ENCODE measurements at regions not wholly inside any gene's neighbourhood (a gene's known extent, or its start where the extent isn't known, plus 50 kb on each side); places are given as distances from the start of the nearest gene placed in this dataset.

GRCh38 chr7:97635622-97636021, 96.3 kb upstream of the TAC1 start:
- no peak overlapping the region for H3K4me3 ChIP-seq (ENCODE audit: low read depth, low read length)
- no peak for TF ChIP-seq CTCF (conservative IDR thresholded peaks at IDR 0.05; ENCODE audit: low read depth, low read length)
- DNase-seq (ENCODE audit: low read depth): no peak

GRCh38 chr7:97639036-97639435, 92.8 kb upstream of the TAC1 start:
- no peak overlapping the region for H3K4me3 ChIP-seq (ENCODE audit: low read depth, low read length)
- TF ChIP-seq CTCF (conservative IDR thresholded peaks at IDR 0.05; ENCODE audit: low read depth, low read length): no peak
- no peak for DNase-seq (ENCODE audit: low read depth)

DNA sequence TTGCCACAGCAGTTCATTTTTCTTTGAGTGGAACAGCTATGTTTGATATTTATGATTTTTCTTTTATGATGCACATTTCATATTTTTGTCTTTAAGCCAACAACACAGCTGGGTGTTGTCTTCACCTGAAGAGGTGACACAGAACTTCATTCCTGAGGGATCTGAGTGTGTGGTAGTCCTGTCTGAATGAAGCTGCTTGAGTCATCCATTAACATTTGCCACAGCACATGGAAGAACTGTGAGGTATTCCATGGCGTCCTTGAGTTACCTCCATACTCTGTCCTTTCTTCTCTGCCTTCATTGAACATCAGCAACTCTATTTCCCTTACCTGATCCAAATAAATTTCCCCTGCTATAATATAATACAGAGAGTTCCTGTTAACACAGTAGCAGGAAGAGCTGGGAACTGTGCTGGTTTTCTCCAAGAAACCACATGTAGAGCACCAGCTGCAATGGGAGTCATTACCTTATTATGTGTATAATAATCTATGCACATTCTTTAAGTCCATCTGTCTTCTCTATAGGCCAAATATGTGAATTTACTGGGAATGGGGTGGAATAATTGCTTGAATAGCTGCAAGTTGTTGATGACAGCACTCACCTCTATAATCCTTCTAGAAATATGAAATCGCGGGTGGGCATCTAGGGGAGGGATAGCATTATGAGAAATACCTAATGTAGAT, 72.4 kb upstream of the TAC1 start:
- DNase-seq (ENCODE audit: low read depth): no peak
- H3K4me3 ChIP-seq (ENCODE audit: low read depth, low read length): no peak overlapping the region
- no peak for TF ChIP-seq CTCF (conservative IDR thresholded peaks at IDR 0.05; ENCODE audit: low read depth, low read length)

DNA sequence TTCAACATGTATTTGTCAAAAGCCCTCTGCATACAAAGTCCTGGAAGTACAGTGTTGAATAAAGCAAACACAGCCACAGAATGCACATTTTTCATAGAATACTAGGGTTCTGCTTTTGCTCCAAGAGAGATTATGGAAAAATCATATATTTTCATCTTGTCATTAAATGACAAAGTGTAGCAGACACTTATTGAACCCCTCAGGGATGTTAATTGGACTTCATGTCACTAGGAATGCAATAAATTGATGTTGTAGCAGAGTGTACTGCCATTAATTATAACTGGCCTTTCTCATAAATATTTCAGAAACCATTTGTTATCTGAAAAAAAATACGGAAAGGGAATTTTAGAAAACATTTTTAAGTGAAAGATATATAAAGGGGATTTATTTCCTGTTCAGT, 64.5 kb upstream of the TAC1 start:
- no peak for DNase-seq (ENCODE audit: low read depth)
- no peak overlapping the region for H3K4me3 ChIP-seq (ENCODE audit: low read depth, low read length)
- TF ChIP-seq CTCF (conservative IDR thresholded peaks at IDR 0.05; ENCODE audit: low read depth, low read length): no peak

DNA sequence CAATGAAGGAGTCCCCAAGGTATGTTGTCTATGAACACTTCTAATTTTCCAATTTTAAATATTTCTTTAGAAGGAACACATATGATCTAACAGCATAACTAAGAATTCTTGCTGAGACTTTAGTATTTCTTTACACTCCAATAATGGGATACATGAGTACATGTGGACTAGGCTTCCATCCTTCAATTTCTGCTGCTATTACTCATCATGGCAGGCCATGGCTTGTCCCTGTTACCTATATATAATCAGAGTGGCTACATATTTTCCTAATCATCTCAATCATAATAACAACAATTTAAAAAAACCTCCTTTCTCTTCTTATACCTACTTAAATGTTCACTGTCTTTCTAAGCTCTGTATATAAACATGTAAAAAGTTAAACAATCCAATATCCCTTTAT, 60.3 kb upstream of the TAC1 start:
- no peak for DNase-seq (ENCODE audit: low read depth)
- no peak for TF ChIP-seq CTCF (conservative IDR thresholded peaks at IDR 0.05; ENCODE audit: low read depth, low read length)
- H3K4me3 ChIP-seq (ENCODE audit: low read depth, low read length): no peak overlapping the region

- H3K4me3 ChIP-seq (ENCODE audit: low read depth, low read length): no peak overlapping the region
- no peak for TF ChIP-seq CTCF (conservative IDR thresholded peaks at IDR 0.05; ENCODE audit: low read depth, low read length)
- no peak for DNase-seq (ENCODE audit: low read depth)
Observed at GRCh38 chr7:97680622-97681021, 51.3 kb upstream of the TAC1 start.
